Hepatocyte (in vitro differentiated cells): ENCODE measurements at regions not wholly inside any gene's neighbourhood (a gene's known extent, or its start where the extent isn't known, plus 50 kb on each side); places are given as distances from the start of the nearest gene placed in this dataset.

Experiments
- DNase-seq: peaks from one replicate; pipeline ENCODE4 v3.0.0-alpha.2; 2016; ENCODE audit warnings: low spot score
- H2AFZ ChIP-seq: fragments of 200-600 bp; sonication (generic); 2 replicates; pipeline ENCODE4 v1.6.0; 2016; ENCODE audit warnings: antibody characterized with exemption, mild to moderate bottlenecking
- H3K27ac ChIP-seq: fragments of 200-600 bp; sonication (generic); 2 replicates; pipeline ENCODE4 v1.5.1; 2016; ENCODE audit warnings: mild to moderate bottlenecking
- H3K27me3 ChIP-seq: fragments of 200-600 bp; sonication (generic); 2 replicates; pipeline ENCODE4 v1.6.1; 2016
- H3K36me3 ChIP-seq: fragments of 200-600 bp; sonication (generic); replicated peaks from 2 replicates; pipeline ENCODE4 v1.5.1; 2016; ENCODE audit warnings: low read depth; ENCODE audit not compliant: insufficient read depth
- H3K4me1 ChIP-seq: fragments of 200-600 bp; sonication (generic); 2 replicates; pipeline ENCODE4 v1.5.1; 2016; ENCODE audit warnings: mild to moderate bottlenecking, moderate library complexity; ENCODE audit not compliant: insufficient read depth
- H3K4me2 ChIP-seq: fragments of 200-600 bp; sonication (generic); 2 replicates; pipeline ENCODE4 v1.6.0; 2016
- H3K4me3 ChIP-seq: fragments of 200-600 bp; sonication (generic); 2 replicates; pipeline ENCODE4 v1.5.1; 2016; ENCODE audit warnings: mild to moderate bottlenecking
- H3K79me2 ChIP-seq: fragments of 200-600 bp; sonication (generic); 2 replicates; pipeline ENCODE4 v1.6.0; 2017; ENCODE audit warnings: mild to moderate bottlenecking
- H3K9me2 ChIP-seq: fragments of 200-600 bp; sonication (generic); replicated peaks from 2 replicates; pipeline ENCODE4 v1.6.0; 2017; ENCODE audit warnings: mild to moderate bottlenecking; ENCODE audit not compliant: insufficient read depth
- H3K9me3 ChIP-seq: fragments of 200-600 bp; sonication (generic); 2 replicates; pipeline ENCODE4 v1.5.1; 2016; ENCODE audit warnings: low read depth, mild to moderate bottlenecking
- H4K20me1 ChIP-seq: fragments of 200-600 bp; sonication (generic); 2 replicates; pipeline ENCODE4 v1.6.0; 2016; ENCODE audit warnings: mild to moderate bottlenecking; ENCODE audit not compliant: insufficient read depth, poor library complexity, severe bottlenecking
- CTCF ChIP-seq: fragments of 200-600 bp; sonication (generic); IDR thresholded peaks from 2 replicates; pipeline ENCODE4 v1.5.1; 2016; ENCODE audit warnings: antibody characterized with exemption, mild to moderate bottlenecking; ENCODE audit not compliant: poor library complexity
- EZH2 ChIP-seq: fragments of 200-600 bp; sonication (generic); IDR thresholded peaks from 2 replicates; pipeline ENCODE4 v1.6.1; 2016; ENCODE audit warnings: antibody characterized with exemption, mild to moderate bottlenecking, borderline replicate concordance
- EZH2phosphoT487 ChIP-seq: fragments of 200-600 bp; sonication (generic); IDR thresholded peaks from one replicate; pipeline ENCODE4 v1.6.1; 2018; ENCODE audit warnings: antibody characterized with exemption, mild to moderate bottlenecking, low read depth, moderate library complexity; ENCODE audit not compliant: unreplicated experiment, severe bottlenecking
- WGBS: methylation state at CpG from one replicate; pipeline ENCODE4 v1.1.6; 2016; ENCODE audit warnings: low lambda C conversion rate; ENCODE audit errors: missing lambda C conversion rate; 5-methylcytosine and 5-hydroxymethylcytosine counted together

- H3K79me2 ChIP-seq: no peaks in the 10 kb centered on the region
- 91% methylated on average over 1 of the region's 1 CpG for WGBS
- H3K36me3 ChIP-seq: no peaks in the 10 kb centered on the region
- H2AFZ ChIP-seq: no peak overlapping the region
- H3K4me1 ChIP-seq: peaks cover 35% of the 10 kb centered on the region
- no peaks in the 10 kb centered on the region for H3K27me3 ChIP-seq
- TF ChIP-seq EZH2: no peak
- no peak for TF ChIP-seq CTCF
- no peak for TF ChIP-seq EZH2phosphoT487
- no peaks in the 10 kb centered on the region for H3K9me3 ChIP-seq
- no peaks in the 10 kb centered on the region for H3K9me2 ChIP-seq
- no peaks in the 10 kb centered on the region for H4K20me1 ChIP-seq
- H3K4me2 ChIP-seq: no peak overlapping the region
- peak overlapping the region; percentile 4 for H3K27ac ChIP-seq
- no peak for DNase-seq
- H3K4me3 ChIP-seq: no peak overlapping the region
These were observed 87.8 kb upstream of the SPATS2L start for GRCh38 chr2:200218645-200219044.

DNA sequence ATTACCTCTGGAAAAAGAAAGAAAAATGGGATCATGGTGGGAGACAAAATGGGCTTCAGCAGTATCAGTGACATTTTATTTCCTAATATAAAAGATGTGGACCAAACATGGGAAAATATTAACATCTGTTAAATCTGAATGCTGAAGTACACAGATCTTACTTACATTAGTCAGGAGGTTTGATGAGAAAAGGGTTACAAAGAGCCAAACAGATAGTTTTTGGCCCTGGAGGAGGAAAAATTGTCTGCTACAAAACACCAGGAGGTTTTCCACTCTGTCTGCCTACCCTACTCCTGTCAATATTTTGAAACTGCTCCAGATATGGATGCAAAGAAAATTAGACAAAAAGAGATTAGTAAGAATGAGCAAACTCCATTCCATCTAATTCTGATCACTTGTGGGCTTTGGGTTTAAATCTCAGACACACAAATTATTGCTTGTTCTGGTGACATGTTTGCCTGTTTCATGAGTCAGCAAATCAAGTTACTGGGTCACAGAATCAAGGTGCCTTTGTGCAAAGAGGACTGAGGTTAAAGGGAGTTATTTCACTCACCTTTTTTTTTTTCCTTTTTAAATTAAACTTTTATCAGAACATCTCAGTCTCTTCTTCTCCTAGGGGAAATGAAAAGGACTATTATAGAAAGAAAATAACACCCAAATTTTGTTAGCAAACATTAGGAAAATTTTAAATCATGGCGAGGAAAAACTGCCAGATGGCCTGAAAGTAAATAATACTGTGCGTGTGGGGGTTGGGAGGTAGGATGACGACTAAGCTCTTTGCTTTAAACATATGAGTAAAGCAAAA lies 87.0 kb upstream of the SPATS2L start:
- DNase-seq: no peak
- Histone ChIP-seq H3K27me3 (no peaks in the 10 kb centered on the region), H3K79me2 (no peaks in the 10 kb centered on the region), H3K4me1 (peaks cover 35% of the 10 kb centered on the region), H3K4me3 (no peak overlapping the region), H3K4me2 (peak overlapping the region; percentile 36), H3K27ac (peak overlapping the region; percentile 84), H2AFZ (no peak overlapping the region), H3K9me3 (no peaks in the 10 kb centered on the region), H3K9me2 (no peaks in the 10 kb centered on the region), H3K36me3 (no peaks in the 10 kb centered on the region), H4K20me1 (no peaks in the 10 kb centered on the region)
- TF ChIP-seq CTCF (no peak), EZH2 (no peak), EZH2phosphoT487 (no peak)
- WGBS: 26% methylated on average over 3 of the region's 3 CpGs

GRCh38 chr2:200220251-200220650 lies 86.2 kb upstream of the SPATS2L start:
- peak overlapping the region; percentile 84 for H3K27ac ChIP-seq
- TF ChIP-seq EZH2phosphoT487 (no peak), EZH2 (no peak), CTCF (no peak)
- no peaks in the 10 kb centered on the region for H4K20me1 ChIP-seq
- DNase-seq: no peak
- no peaks in the 10 kb centered on the region for H3K36me3 ChIP-seq
- H3K4me3 ChIP-seq: no peak overlapping the region
- no peak overlapping the region for H2AFZ ChIP-seq
- no peaks in the 10 kb centered on the region for H3K79me2 ChIP-seq
- H3K27me3 ChIP-seq: no peaks in the 10 kb centered on the region
- peaks cover 35% of the 10 kb centered on the region for H3K4me1 ChIP-seq
- 65% methylated on average over 4 of the region's 4 CpGs for WGBS
- H3K4me2 ChIP-seq: peak overlapping the region; percentile 36
- H3K9me2 ChIP-seq: no peaks in the 10 kb centered on the region
- no peaks in the 10 kb centered on the region for H3K9me3 ChIP-seq
